Keratinocyte (primary cell): ENCODE measurements at regions not wholly inside any gene's neighbourhood (a gene's known extent, or its start where the extent isn't known, plus 50 kb on each side); places are given as distances from the start of the nearest gene placed in this dataset.

Source experiments
- DNase-seq: peaks from one replicate; pipeline ENCODE4 v3.0.0-alpha.2; 2011; ENCODE audit warnings: low read depth, missing footprints, low spot score
- FAIRE-seq: peaks from 2 replicates; lab custom pipeline; 2011; peaks lifted over from hg19 to GRCh38; lab: Jason Lieb, UNC
- H2AFZ ChIP-seq: 2 replicates; pipeline ENCODE4 v1.6.0; 2012; ENCODE audit warnings: low read length, control low read depth, inconsistent platforms; ENCODE audit not compliant: control insufficient read depth
- H3K27ac ChIP-seq: 2 replicates; pipeline ENCODE4 v1.5.1; 2011; ENCODE audit warnings: low read length; ENCODE audit not compliant: control insufficient read depth, insufficient read depth
- H3K27me3 ChIP-seq: 3 replicates; pipeline ENCODE4 v1.6.0; 2011; ENCODE audit warnings: low read length; ENCODE audit not compliant: control insufficient read depth, insufficient read depth; ENCODE audit errors: extremely low read depth
- H3K36me3 ChIP-seq, 2 experiments: 2 replicates in 1 of 2; 3 replicates in 1 of 2; pipeline ENCODE4 v1.5.1; 2011; ENCODE audit warnings: low read length in 2 of 2, mild to moderate bottlenecking in 1 of 2; ENCODE audit not compliant: control insufficient read depth in 2 of 2, insufficient read depth in 2 of 2; ENCODE audit errors: extremely low read depth in 1 of 2
- H3K4me1 ChIP-seq: 3 replicates; pipeline ENCODE4 v1.5.1; 2011; ENCODE audit warnings: low read length; ENCODE audit not compliant: control insufficient read depth, insufficient read depth; ENCODE audit errors: extremely low read depth
- H3K4me2 ChIP-seq: 3 replicates; pipeline ENCODE4 v1.6.0; 2011; ENCODE audit warnings: low read depth, low read length; ENCODE audit not compliant: control insufficient read depth, insufficient read depth; ENCODE audit errors: extremely low read depth
- H3K4me3 ChIP-seq, 3 experiments: fragments of 200-600 bp in 1 of 3; sonication (generic) in 1 of 3; 2 replicates in 2 of 3; 3 replicates in 1 of 3; pipeline ENCODE4 v1.5.1; 2011 to 2016; ENCODE audit warnings: low read length in 3 of 3, mild to moderate bottlenecking in 3 of 3, control low read depth in 2 of 3, inconsistent platforms in 1 of 3, low read depth in 1 of 3, mixed read lengths in 1 of 3, mixed run types in 1 of 3, moderate library complexity in 1 of 3; ENCODE audit not compliant: control insufficient read depth in 2 of 3, insufficient read depth in 2 of 3; ENCODE audit errors: extremely low read depth in 1 of 3
- H3K79me2 ChIP-seq: 2 replicates; pipeline ENCODE4 v1.6.0; 2012; ENCODE audit warnings: low read length; ENCODE audit not compliant: control insufficient read depth, insufficient read depth
- H3K9ac ChIP-seq: 3 replicates; pipeline ENCODE4 v1.6.0; 2011; ENCODE audit warnings: low read length; ENCODE audit not compliant: control insufficient read depth, insufficient read depth; ENCODE audit errors: extremely low read depth
- H3K9me1 ChIP-seq: 3 replicates; pipeline ENCODE4 v1.6.0; 2011; ENCODE audit warnings: low read length; ENCODE audit not compliant: control insufficient read depth, insufficient read depth; ENCODE audit errors: extremely low read depth
- H3K9me3 ChIP-seq: 2 replicates; pipeline ENCODE4 v1.5.1; 2012; ENCODE audit warnings: low read depth, low read length; ENCODE audit not compliant: control insufficient read depth
- H4K20me1 ChIP-seq: 3 replicates; pipeline ENCODE4 v1.6.0; 2011; ENCODE audit warnings: low read length; ENCODE audit not compliant: control insufficient read depth, insufficient read depth; ENCODE audit errors: extremely low read depth
- CTCF ChIP-seq, 3 experiments: IDR thresholded peaks in 1 of 3; conservative IDR thresholded peaks in 1 of 3; optimal IDR thresholded peaks in 1 of 3; 2 replicates in 2 of 3; 3 replicates in 1 of 3; pipeline versions ENCODE3 to v1.5.1; 2011; ENCODE audit warnings: low read length in 3 of 3, mild to moderate bottlenecking in 3 of 3, moderate library complexity in 2 of 3, control low read depth in 1 of 3, inconsistent platforms in 1 of 3; ENCODE audit not compliant: insufficient read depth in 2 of 3; ENCODE audit errors: extremely low read depth in 1 of 3
- EZH2 ChIP-seq: IDR thresholded peaks from one replicate; pipeline ENCODE4 v1.6.1; 2012; ENCODE audit warnings: inconsistent platforms, mild to moderate bottlenecking, low read length, moderate library complexity
- dilution Hi-C: fragments of 300-500 bp; cut with MboI; formaldehyde crosslinking; loops from one replicate; pipeline ENCODE4 v1.7.0; 2020; ENCODE audit warnings: low sequenced_read_pairs; ENCODE audit not compliant: extremely low pct_ligation_motif_present

GRCh38 chr18:11296946-11297345 is 147.6 kb upstream of the PIEZO2 start:
- H3K9ac ChIP-seq = no peak overlapping the region
- H2AFZ ChIP-seq = no peak overlapping the region
- no peaks in the 10 kb centered on the region for H3K79me2 ChIP-seq
- H3K4me3 ChIP-seq = no peak overlapping the region
- H3K36me3 ChIP-seq = no peaks in the 10 kb centered on the region
- FAIRE-seq = no peak
- H3K9me3 ChIP-seq = no peaks in the 10 kb centered on the region
- TF ChIP-seq CTCF (optimal IDR thresholded peaks at IDR 0.05 in 1 of 3, IDR thresholded peaks at IDR 0.05 in 1 of 3, conservative IDR thresholded peaks at IDR 0.05 in 1 of 3; ENCODE audit: extremely low read depth in 1 of 3, insufficient read depth in 2 of 3, low read length in 3 of 3) = no peak
- TF ChIP-seq EZH2 = no peak
- H3K4me1 ChIP-seq = no peaks in the 10 kb centered on the region
- no peak for DNase-seq
- dilution Hi-C loops = no loop called here
- H3K27me3 ChIP-seq = no peaks in the 10 kb centered on the region
- H3K9me1 ChIP-seq = no peaks in the 10 kb centered on the region
- no peaks in the 10 kb centered on the region for H4K20me1 ChIP-seq
- no peak overlapping the region for H3K27ac ChIP-seq
- H3K4me2 ChIP-seq = no peak overlapping the region

DNA sequence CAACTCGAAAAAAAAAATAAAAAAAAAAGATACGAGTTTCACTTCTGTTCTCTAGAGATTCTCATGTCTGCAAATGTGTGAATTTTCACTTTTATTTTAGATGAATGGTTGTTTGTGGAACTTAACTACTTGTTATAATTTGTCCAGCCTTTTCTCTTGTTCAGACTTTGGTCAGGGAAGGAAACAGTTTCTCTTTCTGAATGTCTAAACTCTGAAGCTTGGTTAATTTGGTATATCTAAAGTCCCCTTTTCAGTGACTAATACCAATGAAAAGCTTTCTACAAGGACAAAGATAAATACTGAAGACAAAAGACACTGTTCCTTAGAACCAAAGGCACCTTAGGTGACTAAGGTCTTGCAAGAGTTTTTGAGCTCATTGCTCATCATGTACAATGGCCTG is 144.4 kb upstream of the PIEZO2 start:
- no peak for TF ChIP-seq EZH2
- TF ChIP-seq CTCF (optimal IDR thresholded peaks at IDR 0.05 in 1 of 3, IDR thresholded peaks at IDR 0.05 in 1 of 3, conservative IDR thresholded peaks at IDR 0.05 in 1 of 3; ENCODE audit: extremely low read depth in 1 of 3, insufficient read depth in 2 of 3, low read length in 3 of 3) = no peak
- no peaks in the 10 kb centered on the region for H3K9me3 ChIP-seq
- no peak for DNase-seq
- no peak overlapping the region for H3K4me3 ChIP-seq
- dilution Hi-C loops = no loop called here
- H3K79me2 ChIP-seq = no peaks in the 10 kb centered on the region
- no peaks in the 10 kb centered on the region for H3K9me1 ChIP-seq
- no peaks in the 10 kb centered on the region for H4K20me1 ChIP-seq
- no peak for FAIRE-seq
- no peak overlapping the region for H2AFZ ChIP-seq
- H3K4me2 ChIP-seq = no peak overlapping the region
- no peaks in the 10 kb centered on the region for H3K4me1 ChIP-seq
- no peaks in the 10 kb centered on the region for H3K27me3 ChIP-seq
- no peak overlapping the region for H3K9ac ChIP-seq
- H3K36me3 ChIP-seq = no peaks in the 10 kb centered on the region
- H3K27ac ChIP-seq = no peak overlapping the region
